ENCODE measurements at regions not wholly inside any gene's neighbourhood (a gene's known extent, or its start where the extent isn't known, plus 50 kb on each side); places are given as distances from the start of the nearest gene placed in this dataset.
A peak's percentile ranks its signal among the peaks of the same experiment; 100 is the strongest.

DNA sequence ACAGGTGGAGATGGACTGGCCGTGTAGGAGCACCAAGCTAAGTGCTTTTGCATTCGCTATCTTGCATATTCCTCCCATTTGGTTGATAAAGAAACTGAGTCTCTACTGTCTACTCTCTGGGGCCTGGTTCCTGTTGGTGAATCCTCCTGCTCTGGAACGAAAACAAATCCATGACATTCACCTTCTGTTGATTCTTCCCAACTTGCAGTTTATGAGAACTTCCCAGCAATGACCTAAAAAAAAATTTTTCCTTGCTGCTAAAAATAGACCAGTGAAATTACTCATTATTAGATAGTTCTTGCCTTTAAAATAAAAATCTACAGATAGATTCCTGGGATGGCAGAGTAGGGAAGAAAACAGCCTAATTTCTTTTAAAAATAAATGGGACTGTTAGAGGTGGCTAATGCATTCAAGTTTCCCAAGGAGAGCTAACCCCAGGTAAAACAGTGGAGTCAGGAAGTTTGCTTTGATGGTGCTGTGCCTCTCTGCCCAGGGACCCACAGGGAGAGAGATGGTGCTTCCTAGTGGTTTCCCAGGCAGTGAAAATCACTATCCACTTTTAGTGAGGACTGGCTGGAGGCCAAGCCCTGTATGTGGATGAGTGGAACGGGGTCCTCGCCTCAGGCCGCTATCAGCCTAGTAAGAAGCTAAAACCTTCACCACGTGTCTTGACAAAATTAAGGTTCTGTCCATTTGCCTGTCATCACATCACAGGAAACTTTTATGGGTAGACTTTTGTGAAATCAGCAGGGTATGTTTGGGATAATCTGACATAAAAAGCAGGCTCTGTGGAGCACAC, 68.4 kb upstream of the NR3C1 start:
- no peak for TF ChIP-seq CTCF (IDR thresholded peaks at IDR 0.05; ENCODE audit: low read depth, low read length)
- peak in 1 of 2 donors; percentile 17 for DNase-seq (ENCODE audit: low read depth in 2 of 2)
- no peak overlapping the region for H3K4me3 ChIP-seq (replicated peaks in 1 of 2; ENCODE audit: low read depth in 2 of 2, low read length in 2 of 2)

GRCh38 chr5:143471041-143471509, 67.6 kb upstream of the NR3C1 start:
- DNase-seq (ENCODE audit: low read depth in 2 of 2): peak; percentile 17 to 58
- no peak for TF ChIP-seq CTCF (IDR thresholded peaks at IDR 0.05; ENCODE audit: low read depth, low read length)
- H3K4me3 ChIP-seq (replicated peaks in 1 of 2; ENCODE audit: low read depth in 2 of 2, low read length in 2 of 2): no peak overlapping the region

GRCh38 chr5:143470120-143470519, 66.6 kb upstream of the NR3C1 start:
- H3K4me3 ChIP-seq (replicated peaks in 1 of 2; ENCODE audit: low read depth in 2 of 2, low read length in 2 of 2): no peak overlapping the region
- TF ChIP-seq CTCF (IDR thresholded peaks at IDR 0.05; ENCODE audit: low read depth, low read length): no peak
- no peak for DNase-seq (ENCODE audit: low read depth in 2 of 2)

- no peak for DNase-seq (ENCODE audit: low read depth in 2 of 2)
- no peak for TF ChIP-seq CTCF (IDR thresholded peaks at IDR 0.05; ENCODE audit: low read depth, low read length)
- H3K4me3 ChIP-seq (replicated peaks in 1 of 2; ENCODE audit: low read depth in 2 of 2, low read length in 2 of 2): no peak overlapping the region
Observed at GRCh38 chr5:143469125-143469524, 65.6 kb upstream of the NR3C1 start.

DNA sequence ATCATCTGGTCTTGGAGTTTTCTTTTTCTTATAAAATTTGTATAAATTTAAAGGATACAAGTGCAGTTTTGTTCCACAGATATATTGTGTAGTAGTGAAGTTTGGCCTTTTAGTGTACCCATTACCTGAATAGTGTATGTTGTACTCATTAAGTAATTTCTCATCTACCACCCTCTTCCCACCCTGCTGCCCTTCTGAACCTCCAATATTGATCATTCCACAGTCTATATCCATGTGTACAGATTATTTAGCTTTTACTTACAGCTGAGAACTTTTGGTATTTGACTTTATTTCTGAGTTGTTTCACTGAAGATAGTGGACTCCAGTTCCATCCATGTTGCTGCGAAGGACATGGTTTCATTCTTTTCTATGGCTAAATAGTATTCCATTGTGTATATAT, 63.1 kb upstream of the NR3C1 start:
- no peak for TF ChIP-seq CTCF (IDR thresholded peaks at IDR 0.05; ENCODE audit: low read depth, low read length)
- DNase-seq (ENCODE audit: low read depth in 2 of 2): no peak
- H3K4me3 ChIP-seq (replicated peaks in 1 of 2; ENCODE audit: low read depth in 2 of 2, low read length in 2 of 2): no peak overlapping the region

- no peak for TF ChIP-seq CTCF (IDR thresholded peaks at IDR 0.05; ENCODE audit: low read depth, low read length)
- no peak for DNase-seq (ENCODE audit: low read depth in 2 of 2)
- H3K4me3 ChIP-seq (replicated peaks in 1 of 2; ENCODE audit: low read depth in 2 of 2, low read length in 2 of 2): no peak overlapping the region
Observed at GRCh38 chr5:143464723-143465490, 61.4 kb upstream of the NR3C1 start.

Data from cardiac fibroblast (primary cell).